ENCODE measurements at regions not wholly inside any gene's neighbourhood (a gene's known extent, or its start where the extent isn't known, plus 50 kb on each side); places are given as distances from the start of the nearest gene placed in this dataset.

DNA sequence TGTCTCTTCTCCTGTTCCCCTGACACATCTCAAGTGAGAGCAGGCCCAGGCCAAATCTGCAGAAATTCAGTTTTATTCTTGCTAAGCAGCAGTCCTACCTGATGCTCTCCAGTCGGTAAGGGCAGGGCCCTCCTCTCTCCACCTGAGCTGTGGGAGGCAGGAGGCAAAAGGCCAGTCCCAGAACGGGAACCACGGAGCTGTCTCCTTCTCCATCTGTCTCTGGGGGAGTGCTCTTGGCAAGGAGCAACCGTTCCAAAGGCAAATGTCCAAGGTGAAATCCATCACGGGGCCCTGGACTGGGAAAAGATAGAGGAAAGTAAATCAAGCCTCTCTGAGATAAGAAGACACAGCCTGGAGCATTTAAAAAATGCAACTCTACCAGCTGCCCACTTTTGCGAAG is 65.2 kb upstream of the CDON start:
- no peak for DNase-seq

DNA sequence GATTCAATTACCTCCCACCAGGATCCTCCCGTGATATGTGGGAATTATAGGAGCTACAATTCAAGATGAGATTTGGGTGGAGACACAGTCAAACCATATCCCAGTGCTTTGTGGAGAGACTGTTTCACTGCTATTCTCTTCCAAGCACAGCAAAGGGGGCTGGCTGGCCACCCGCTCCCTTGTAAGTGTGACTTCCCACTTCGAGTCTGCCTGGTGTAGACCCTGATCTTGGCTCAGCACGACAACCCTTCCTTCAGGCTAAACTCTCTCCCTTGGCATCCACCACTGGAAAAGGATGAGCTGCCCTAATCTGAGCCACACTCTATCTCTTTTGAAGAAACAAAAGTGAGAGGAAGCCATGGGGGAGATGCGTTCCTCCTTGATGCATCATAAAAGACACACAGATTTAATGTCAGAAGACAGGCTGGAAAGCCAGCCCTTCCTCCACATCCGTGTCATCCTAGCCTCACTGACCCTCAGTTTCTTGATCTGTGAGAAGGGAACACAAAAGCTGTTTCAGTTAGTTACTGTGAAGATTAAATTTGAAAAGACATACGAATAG is 64.7 kb upstream of the CDON start:
- DNase-seq = no peak

DNA sequence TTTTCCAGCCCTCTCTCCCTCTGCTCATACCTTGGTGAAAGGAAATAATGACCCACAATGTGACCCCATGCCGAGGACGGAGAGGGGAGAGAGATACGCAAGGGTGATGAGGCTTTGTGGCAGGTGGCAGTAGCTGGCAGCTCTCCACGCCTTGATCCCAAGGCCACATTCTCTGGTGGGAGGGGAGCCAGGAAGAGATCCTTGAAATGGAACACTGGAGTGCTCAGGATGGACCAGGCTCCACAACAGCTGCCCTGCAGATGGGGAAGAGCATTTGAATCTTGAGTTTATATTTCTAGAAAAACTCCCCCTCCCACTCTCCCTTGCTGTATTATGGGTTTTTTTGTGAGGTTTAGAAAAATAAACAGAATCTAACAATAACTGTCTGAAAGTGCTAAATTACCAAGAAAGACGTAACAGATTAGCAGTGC is 61.6 kb upstream of the CDON start:
- no peak for DNase-seq

DNA sequence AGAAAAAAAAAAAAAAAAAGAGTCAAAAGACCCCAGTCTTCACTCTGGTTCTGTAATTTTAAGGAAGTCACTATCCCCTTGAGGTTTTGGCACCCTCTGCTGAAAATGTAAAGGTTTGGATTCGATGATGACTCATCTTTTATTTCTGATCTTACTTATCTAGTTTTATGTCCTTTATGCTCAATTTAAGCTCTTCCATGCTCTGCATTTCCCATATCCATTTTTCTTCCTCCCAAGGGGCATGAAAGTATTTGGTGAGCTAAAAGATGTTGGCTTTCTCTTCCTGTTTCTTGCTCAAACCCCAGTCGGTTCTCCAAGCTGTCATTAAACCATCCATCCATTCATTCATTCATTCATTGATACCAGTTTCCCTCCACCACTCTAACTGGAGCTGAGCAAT is 61.0 kb upstream of the CDON start:
- DNase-seq = no peak

DNA sequence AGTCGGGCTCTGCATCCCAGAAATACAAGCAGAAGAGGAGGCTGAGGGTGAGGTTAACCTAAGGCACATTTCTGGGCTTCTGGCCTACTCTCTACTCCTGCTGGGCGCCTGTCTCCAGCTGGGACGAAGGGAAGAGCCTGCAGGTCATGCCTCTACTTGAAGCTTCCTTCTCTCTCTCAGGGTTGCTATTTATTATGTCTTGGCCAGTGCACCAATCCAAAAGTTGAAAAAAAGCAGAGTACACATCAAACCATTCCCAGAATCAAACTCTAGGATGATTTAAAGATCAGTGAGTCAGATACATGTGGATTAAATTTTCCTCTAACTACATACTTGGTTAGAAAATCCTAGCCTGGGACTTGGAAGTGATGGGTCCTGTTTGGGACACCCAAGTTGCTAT is 60.2 kb upstream of the CDON start:
- no peak for DNase-seq

DNA sequence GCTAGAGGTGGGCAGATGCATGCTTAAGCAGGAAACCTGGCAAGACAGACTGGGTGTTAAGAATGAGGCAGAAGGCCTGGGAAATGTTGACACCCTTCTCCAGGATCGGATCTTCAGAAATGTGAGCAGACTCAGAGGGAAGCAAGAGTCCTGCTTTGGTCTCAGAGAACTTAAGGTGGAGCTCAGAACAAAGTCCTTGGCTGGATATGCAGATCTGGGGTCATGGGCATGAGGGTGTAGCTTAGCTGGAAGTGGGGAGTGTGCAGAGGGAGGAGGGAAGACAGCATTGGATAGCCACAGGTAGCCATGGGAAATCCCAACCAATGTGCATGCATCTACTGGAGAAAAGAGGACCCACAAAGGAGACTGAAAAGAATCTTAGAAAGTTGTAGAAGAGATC is 58.6 kb upstream of the CDON start:
- no peak for DNase-seq

DNA sequence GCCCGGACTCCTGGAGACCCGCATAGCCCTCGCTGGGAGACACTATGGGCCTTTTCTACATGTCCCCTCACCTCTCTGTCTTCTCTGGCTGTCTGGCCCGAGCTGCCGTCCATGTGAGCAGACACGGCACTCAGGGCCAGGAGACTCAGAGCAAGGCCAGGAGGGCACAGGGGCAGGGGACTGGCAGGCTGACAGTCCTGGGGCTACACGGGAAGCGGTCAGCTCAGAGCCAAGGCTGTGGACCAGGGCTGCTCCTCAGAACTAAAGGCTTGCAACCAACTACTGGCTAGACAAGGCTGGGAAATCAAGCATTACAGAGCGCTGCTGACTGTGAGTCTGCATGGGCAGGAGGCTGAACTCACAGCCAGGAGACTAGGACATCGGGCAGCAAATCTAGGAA is 56.1 kb upstream of the CDON start:
- DNase-seq = no peak

DNA sequence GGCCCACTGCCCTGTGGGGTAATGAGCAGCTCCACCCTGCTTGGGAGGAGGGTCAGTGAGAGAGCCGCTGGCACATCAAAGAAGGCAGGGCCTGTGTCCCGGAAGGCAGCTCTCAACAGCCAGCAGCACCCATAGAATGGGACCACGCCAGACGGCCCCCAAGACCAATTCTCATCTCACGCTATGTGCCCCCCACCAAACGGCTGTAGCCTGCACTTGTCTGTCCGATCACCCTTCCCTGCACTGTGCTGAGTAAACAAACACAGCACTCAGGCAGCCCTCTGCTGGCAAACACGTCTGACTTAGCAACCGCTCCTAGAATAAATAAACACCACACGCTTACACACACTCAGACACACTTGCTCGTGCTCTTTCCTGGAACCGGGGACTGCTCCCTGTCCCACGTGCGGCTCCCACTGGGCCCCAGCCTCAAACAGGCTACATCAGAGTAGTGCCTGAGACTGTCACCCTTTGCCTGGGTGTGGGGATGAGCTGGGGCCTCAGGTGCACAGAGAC is 53.2 kb upstream of the CDON start:
- DNase-seq = peak; percentile 40

DNA sequence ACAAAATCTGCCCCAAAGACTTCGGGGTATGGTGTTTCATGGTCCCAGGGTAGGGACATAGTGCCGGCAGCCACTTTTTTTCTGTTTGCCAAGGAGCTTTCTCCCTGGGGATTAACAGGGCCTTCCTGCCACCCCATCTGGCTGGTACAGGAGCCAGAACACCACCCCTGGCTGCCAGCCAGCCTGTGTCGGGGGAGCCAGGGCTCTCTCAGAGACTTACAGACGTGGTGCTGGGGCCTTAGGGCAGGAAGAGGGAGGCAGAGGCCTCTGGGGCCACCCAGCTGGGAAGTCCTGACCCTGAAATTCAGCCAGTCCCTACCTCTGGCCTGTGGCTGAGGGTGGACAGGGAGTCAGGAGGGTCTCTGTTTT is 52.4 kb upstream of the CDON start:
- peak; percentile 90 for DNase-seq

DNA sequence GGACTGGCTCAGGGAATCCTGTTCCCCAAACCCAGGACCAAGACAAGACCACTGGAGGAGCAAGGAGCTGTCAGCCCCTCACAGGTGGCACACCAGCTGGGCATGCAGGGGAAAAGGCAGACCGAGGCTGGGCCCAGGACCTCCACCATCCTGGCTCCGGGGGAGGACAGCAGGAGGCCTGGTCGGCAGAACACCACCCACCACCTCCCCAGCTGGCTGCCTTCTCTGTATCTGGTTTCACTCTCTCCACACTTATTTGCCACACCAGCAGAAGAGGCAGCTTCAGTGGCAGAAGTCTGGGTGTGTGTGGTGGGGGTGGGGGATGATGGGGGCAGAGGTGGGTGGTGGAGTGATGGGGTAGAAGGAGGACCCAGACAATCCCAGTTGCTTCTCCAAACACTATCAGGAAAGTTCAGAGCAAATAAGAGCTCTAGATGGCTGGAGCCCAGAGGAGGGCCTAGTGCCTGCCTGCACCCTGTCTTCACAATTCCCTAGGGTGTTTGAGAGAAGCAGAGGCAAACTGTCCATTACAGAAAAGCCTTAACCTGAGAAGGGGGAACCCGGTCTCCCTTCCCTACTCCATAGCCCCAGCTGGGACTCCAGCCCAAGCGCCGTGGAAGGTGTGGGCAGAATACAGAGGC is 51.9 kb upstream of the CDON start:
- peak; percentile 63 for DNase-seq

DNA sequence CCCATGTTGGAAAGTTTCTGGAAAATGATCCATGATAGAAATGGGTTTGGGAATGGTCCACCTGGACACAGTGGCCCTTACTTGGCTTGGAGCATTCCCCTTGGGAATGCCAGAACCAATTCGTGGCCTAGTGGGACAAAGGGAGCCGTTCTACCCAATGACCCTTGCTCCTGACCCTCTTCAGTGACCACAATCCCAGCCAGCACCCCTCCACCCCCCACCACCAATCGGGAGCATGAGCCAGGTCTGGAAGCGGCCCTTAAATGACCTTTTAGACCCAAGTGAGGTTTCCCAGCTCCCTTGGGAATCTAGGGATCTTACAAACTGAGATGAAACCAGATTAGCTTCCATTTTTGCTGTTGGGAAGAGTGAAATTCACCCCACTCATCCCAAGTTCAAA is 51.3 kb upstream of the CDON start:
- no peak for DNase-seq

DNA sequence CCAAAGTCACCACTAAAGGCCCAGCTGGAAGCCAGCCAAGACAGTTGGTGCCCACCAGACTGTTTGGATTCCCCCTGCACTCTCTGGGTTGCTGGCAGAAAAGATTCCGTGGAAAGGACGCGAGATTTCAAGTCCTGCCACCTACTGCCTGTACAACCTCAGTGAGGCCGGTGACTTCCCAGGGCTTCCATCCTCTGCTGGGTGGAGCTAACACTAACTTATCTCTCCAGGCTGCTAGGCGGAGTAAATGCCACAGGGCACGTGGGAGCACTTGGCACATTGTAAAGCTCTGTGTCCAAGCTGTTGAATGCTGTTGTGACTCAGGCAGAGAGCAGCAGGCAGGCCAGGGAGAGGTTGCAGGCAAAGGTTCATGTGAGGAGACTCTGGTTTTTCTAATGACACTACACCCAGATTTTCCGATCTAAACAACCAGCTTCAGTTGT is 50.9 kb upstream of the CDON start:
- DNase-seq = peak; percentile 43

DNA sequence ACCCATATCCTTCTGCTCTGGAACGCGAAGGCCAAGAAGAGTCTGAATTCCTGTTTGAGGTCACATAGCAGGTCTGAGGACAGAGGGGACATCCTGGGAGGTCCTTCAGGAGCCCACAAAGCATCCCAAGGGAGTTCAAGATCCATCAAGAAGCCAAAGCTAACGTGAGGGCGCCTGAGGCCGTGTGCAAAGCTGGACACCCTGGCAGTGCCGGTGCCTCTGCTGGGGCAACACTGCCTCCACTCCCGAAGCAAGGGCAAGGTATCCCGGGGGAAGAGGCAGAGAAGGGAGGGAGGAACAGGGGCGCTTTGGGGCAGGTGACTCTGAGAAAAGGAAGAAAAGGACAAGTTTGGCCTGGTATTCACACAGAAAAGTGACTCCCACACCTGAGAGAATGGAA is 50.3 kb upstream of the CDON start:
- DNase-seq = no peak

DNA sequence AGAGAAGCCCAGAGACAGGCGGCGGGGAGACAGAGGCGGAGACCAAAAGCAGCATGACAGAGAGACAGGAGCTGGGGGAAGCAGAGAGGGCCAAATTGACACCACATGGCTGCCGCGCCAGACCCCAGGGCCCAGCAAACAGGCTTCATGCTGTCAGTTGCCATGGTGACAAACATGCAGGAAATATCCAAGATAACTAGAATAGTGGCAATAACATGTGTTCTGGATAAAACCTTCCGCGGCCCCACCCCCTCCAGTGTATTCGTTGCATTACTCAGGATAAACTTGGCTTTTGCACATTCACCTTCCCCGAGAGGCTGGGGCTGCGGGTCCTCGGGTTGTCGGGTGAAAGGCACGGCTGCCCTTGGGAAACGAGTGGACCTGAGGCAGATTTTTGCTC is 49.9 kb upstream of the CDON start:
- DNase-seq = no peak
